Osteoblast (primary cell): ENCODE measurements at regions not wholly inside any gene's neighbourhood (a gene's known extent, or its start where the extent isn't known, plus 50 kb on each side); places are given as distances from the start of the nearest gene placed in this dataset.
"Not testable (repeated sequence)": the region's sequence is repeated elsewhere in the genome, so short reads cannot be mapped to it uniquely, and the experiment has no call there.

Experiments
- DNase-seq: peaks from one replicate; pipeline ENCODE4 v3.0.0; 2011; ENCODE audit warnings: low spot score, mixed read lengths; ENCODE audit not compliant: insufficient read length; ENCODE audit errors: missing footprints
- H2AFZ ChIP-seq: 2 replicates; pipeline ENCODE4 v1.6.0; 2011; ENCODE audit warnings: mild to moderate bottlenecking, low read length
- H3K27ac ChIP-seq: 2 replicates; pipeline ENCODE4 v1.5.1; 2011; ENCODE audit warnings: mild to moderate bottlenecking, low read depth, low read length, moderate library complexity
- H3K27me3 ChIP-seq: 2 replicates; pipeline ENCODE4 v1.6.0; 2012; ENCODE audit warnings: mild to moderate bottlenecking, control low read depth, inconsistent platforms, low read length, moderate library complexity; ENCODE audit not compliant: insufficient read depth
- H3K36me3 ChIP-seq: 2 replicates; pipeline ENCODE4 v1.5.1; 2011; ENCODE audit warnings: mild to moderate bottlenecking, low read length, control low read depth, moderate library complexity; ENCODE audit not compliant: insufficient read depth
- H3K4me1 ChIP-seq: 2 replicates; pipeline ENCODE4 v1.5.1; 2011; ENCODE audit warnings: mild to moderate bottlenecking, low read length, control low read depth, moderate library complexity; ENCODE audit not compliant: insufficient read depth
- H3K4me2 ChIP-seq: 2 replicates; pipeline ENCODE4 v1.6.0; 2011; ENCODE audit warnings: mild to moderate bottlenecking, low read length; ENCODE audit not compliant: insufficient read depth
- H3K4me3 ChIP-seq: fragments of 200-600 bp; sonication (generic); 3 replicates; pipeline ENCODE4 v1.5.1; 2012; ENCODE audit warnings: mild to moderate bottlenecking, low read length, inconsistent platforms; ENCODE audit not compliant: insufficient read depth
- H3K79me2 ChIP-seq: 2 replicates; pipeline ENCODE4 v1.6.0; 2012; ENCODE audit warnings: mild to moderate bottlenecking, low read length, control low read depth, inconsistent platforms; ENCODE audit not compliant: insufficient read depth
- H3K9me3 ChIP-seq: 2 replicates; pipeline ENCODE4 v1.5.1; 2011; ENCODE audit warnings: low read depth, low read length, control low read depth
- H4K20me1 ChIP-seq: 2 replicates; pipeline ENCODE4 v1.6.0; 2012; ENCODE audit warnings: mild to moderate bottlenecking, low read length, control low read depth; ENCODE audit not compliant: insufficient read depth
- TF ChIP-seq, protein P1 (sequence below): IDR thresholded peaks from 2 replicates; pipeline ENCODE4 v1.5.1; 2011; ENCODE audit warnings: mild to moderate bottlenecking, low read depth, low read length, moderate library complexity; ENCODE audit errors: extremely low read depth

- TF ChIP-seq, protein P1, sequence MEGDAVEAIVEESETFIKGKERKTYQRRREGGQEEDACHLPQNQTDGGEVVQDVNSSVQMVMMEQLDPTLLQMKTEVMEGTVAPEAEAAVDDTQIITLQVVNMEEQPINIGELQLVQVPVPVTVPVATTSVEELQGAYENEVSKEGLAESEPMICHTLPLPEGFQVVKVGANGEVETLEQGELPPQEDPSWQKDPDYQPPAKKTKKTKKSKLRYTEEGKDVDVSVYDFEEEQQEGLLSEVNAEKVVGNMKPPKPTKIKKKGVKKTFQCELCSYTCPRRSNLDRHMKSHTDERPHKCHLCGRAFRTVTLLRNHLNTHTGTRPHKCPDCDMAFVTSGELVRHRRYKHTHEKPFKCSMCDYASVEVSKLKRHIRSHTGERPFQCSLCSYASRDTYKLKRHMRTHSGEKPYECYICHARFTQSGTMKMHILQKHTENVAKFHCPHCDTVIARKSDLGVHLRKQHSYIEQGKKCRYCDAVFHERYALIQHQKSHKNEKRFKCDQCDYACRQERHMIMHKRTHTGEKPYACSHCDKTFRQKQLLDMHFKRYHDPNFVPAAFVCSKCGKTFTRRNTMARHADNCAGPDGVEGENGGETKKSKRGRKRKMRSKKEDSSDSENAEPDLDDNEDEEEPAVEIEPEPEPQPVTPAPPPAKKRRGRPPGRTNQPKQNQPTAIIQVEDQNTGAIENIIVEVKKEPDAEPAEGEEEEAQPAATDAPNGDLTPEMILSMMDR = no peak
- no peaks in the 10 kb centered on the region for H3K79me2 ChIP-seq
- no peak for DNase-seq
- H2AFZ ChIP-seq = no peak overlapping the region
- H3K9me3 ChIP-seq = no peaks in the 10 kb centered on the region
- H3K4me3 ChIP-seq = no peak overlapping the region
- peaks cover 10% of the 10 kb centered on the region for H3K27me3 ChIP-seq
- no peaks in the 10 kb centered on the region for H3K36me3 ChIP-seq
- no peaks in the 10 kb centered on the region for H3K4me1 ChIP-seq
- no peaks in the 10 kb centered on the region for H4K20me1 ChIP-seq
- H3K4me2 ChIP-seq = no peak overlapping the region
- no peak overlapping the region for H3K27ac ChIP-seq
These were observed 110.8 kb downstream of the LHX2 start for GRCh38 chr9:124122321-124122720.

DNA sequence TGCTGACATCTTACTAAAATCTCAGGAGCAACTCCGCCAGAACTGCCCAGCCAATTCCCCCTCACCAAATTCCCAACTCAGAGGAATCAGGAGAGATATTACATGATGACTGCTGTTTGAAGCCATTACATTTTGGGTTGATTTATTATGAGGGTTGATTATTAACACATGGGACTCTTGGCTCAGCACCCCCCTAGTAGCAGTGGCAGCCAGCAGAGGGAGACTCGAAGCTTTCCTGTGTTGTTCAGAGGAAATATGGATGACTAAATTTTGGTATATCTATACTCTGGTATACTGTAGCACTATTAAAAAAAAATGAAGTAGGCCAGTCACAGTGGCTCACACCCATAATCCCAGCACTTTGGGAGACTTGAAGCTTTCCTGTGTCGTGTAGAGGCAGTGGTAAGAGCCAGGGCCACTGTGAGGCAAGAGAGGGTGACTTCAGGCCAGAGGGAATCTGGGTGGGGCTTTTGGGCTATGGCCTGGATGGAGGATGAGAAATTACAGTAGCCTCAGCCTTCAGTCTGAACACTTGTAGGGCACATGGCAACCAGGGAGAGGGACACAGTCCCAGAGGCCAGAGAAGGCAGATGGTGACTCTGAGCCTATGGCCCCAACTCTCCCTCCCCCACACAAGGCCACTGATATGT is 111.4 kb downstream of the LHX2 start:
- no peak for DNase-seq
- H3K4me1 ChIP-seq = no peaks in the 10 kb centered on the region
- no peaks in the 10 kb centered on the region for H3K9me3 ChIP-seq
- H3K4me2 ChIP-seq = no peak overlapping the region
- H3K27ac ChIP-seq = no peak overlapping the region
- H2AFZ ChIP-seq = no peak overlapping the region
- no peak overlapping the region for H3K4me3 ChIP-seq
- H4K20me1 ChIP-seq = no peaks in the 10 kb centered on the region
- peaks cover 10% of the 10 kb centered on the region for H3K27me3 ChIP-seq
- TF ChIP-seq, protein P1 = peak; percentile 53
- H3K79me2 ChIP-seq = no peaks in the 10 kb centered on the region
- H3K36me3 ChIP-seq = no peaks in the 10 kb centered on the region

DNA sequence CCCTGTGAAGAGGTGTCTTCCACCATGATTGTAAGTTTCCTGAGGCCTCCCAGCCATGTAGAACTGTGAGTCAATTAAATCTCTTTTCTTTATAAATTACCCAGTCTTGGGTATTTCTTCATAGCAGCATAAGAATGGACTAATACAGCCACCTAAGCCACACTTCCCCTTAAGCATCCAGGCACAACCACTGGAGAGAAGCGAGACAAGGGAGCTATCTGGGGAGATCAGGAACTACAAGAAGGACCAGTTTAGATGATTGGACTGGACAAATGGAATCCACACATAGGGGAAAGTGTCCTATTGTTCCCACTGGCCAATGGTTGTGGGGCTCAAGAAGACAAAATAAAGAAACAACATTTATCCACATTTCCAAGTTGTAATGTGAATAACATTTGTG is 112.1 kb downstream of the LHX2 start:
- not testable (repeated sequence) for H3K27ac ChIP-seq, H3K79me2 ChIP-seq, H3K4me2 ChIP-seq, H3K36me3 ChIP-seq, H3K4me1 ChIP-seq, H4K20me1 ChIP-seq, H3K4me3 ChIP-seq, H2AFZ ChIP-seq, H3K9me3 ChIP-seq, DNase-seq
- peaks cover 10% of the 10 kb centered on the region for H3K27me3 ChIP-seq

DNA sequence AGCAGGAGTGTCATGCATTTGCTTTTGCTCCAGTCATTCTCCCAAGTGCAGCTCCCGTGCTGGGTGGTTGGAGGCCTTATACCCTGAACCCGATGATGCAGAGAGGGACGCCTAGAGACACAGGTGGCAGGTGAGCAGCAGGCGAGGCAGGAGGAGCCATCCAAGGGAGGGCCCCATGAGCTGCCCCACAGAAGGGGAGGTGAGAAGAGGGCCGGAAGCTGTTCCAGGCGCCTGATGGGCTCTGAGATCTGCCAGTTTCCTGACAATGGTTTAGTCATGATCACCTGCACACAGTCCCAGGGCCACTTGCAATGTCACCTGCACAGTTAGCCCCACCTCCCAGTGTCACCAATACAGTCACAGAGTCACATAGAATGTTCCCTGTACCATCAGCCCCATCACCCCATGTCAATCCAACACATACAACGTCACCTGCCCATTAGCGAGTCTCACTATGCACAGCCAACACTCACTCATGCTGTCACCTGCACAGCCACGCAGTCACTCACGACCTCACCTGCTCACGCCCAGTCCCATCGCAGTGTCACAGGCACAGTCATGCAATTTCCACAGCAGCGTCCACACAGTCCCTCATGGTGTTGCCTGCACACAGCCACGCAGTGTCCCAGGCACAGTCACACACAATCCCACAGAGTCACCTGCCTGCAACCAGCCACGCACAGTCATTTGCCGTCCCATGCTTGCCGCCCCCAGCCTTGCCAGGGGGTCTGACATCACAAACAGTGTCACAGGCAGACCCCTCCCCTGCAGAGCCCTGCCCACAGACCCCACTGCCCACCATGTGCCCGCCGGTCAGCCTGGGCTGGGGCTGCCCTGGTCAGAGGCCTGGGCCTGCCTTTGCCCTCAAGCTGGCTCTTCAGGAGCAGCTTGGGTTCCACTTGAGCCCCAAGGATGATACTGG is 113.4 kb downstream of the LHX2 start:
- H3K4me1 ChIP-seq = no peaks in the 10 kb centered on the region

More for the DNA sequence above, 113.4 kb downstream of the LHX2 start:
- TF ChIP-seq, protein P1 = no peak
- no peak overlapping the region for H3K4me2 ChIP-seq
- peaks cover 5% of the 10 kb centered on the region for H3K27me3 ChIP-seq
- H2AFZ ChIP-seq = no peak overlapping the region
- DNase-seq = peak; percentile 54
- no peak overlapping the region for H3K4me3 ChIP-seq
- H3K9me3 ChIP-seq = no peaks in the 10 kb centered on the region
- H4K20me1 ChIP-seq = no peaks in the 10 kb centered on the region
- no peaks in the 10 kb centered on the region for H3K79me2 ChIP-seq
- H3K36me3 ChIP-seq = no peaks in the 10 kb centered on the region
- H3K27ac ChIP-seq = no peak overlapping the region
